A673 (cell line): ENCODE measurements at regions not wholly inside any gene's neighbourhood (a gene's known extent, or its start where the extent isn't known, plus 50 kb on each side); places are given as distances from the start of the nearest gene placed in this dataset.

Source experiments
- BruUV-seq: library from RNA; stranded (reverse); fragments of 400-500 nt; replicated peaks from 2 replicates; lab custom pipeline; 2021; lab: Mats Ljungman, UMichigan
- CTCF ChIA-PET: fragments of 300-600 bp; sonication (Branson Sonifier 250); formaldehyde crosslinking; loops from one replicate; lab custom pipeline; 2022; ENCODE audit warnings: antibody characterized with exemption; lab: Charles Lee
- POLR2A ChIA-PET: fragments of 300-600 bp; sonication (Branson Sonifier 250); formaldehyde crosslinking; loops from one replicate; lab custom pipeline; 2022; ENCODE audit warnings: antibody characterized with exemption; ENCODE audit not compliant: low non-redundant PET; lab: Charles Lee
- DNase-seq: peaks from one replicate; pipeline ENCODE4 v3.0.0-alpha.2; 2015; ENCODE audit warnings: low spot score
- H3K27ac ChIP-seq: fragments of 200-600 bp; sonication (generic); 2 replicates; pipeline ENCODE4 v1.5.1; 2016; ENCODE audit warnings: mixed run types, low read depth, mild to moderate bottlenecking, mixed read lengths, antibody characterized with exemption, low read length; ENCODE audit not compliant: poor library complexity, severe bottlenecking
- H3K27me3 ChIP-seq: fragments of 200-600 bp; sonication (generic); replicated peaks from 2 replicates; pipeline ENCODE4 v1.6.1; 2017; ENCODE audit warnings: mixed run types, low read depth, mild to moderate bottlenecking, mixed read lengths, antibody characterized with exemption, low read length; ENCODE audit not compliant: insufficient read depth, poor library complexity
- H3K36me3 ChIP-seq: fragments of 200-600 bp; sonication (generic); 2 replicates; pipeline ENCODE4 v1.6.1; 2016; ENCODE audit warnings: mixed run types, mild to moderate bottlenecking, mixed read lengths, antibody characterized with exemption, low read length; ENCODE audit not compliant: insufficient read depth, poor library complexity, severe bottlenecking
- H3K4me1 ChIP-seq: fragments of 200-600 bp; sonication (generic); 2 replicates; pipeline ENCODE4 v1.6.1; 2017; ENCODE audit warnings: mixed run types, mild to moderate bottlenecking, mixed read lengths, antibody characterized with exemption, low read length; ENCODE audit not compliant: insufficient read depth, poor library complexity, severe bottlenecking
- H3K4me3 ChIP-seq: fragments of 200-600 bp; sonication (generic); 2 replicates; pipeline ENCODE4 v1.5.1; 2016; ENCODE audit warnings: low read depth, mixed run types, mild to moderate bottlenecking, mixed read lengths, low read length; ENCODE audit not compliant: poor library complexity, severe bottlenecking
- H3K9me3 ChIP-seq: fragments of 200-600 bp; sonication (generic); 2 replicates; pipeline ENCODE4 v1.6.1; 2016; ENCODE audit warnings: mixed run types, low read depth, mild to moderate bottlenecking, mixed read lengths, antibody characterized with exemption, low read length; ENCODE audit not compliant: poor library complexity, severe bottlenecking
- CTCF ChIP-seq: fragments of 300-800, 200-600 bp; sonication (generic); conservative IDR thresholded peaks from 2 replicates; pipeline ENCODE4 v1.5.1; 2017; ENCODE audit warnings: low read depth, mild to moderate bottlenecking, antibody characterized with exemption, low read length, moderate library complexity, mixed read lengths
- EZH2 ChIP-seq: fragments of 200-600 bp; sonication (generic); IDR thresholded peaks from 2 replicates; pipeline ENCODE4 v1.6.1; 2017; ENCODE audit warnings: borderline replicate concordance, low read depth, mild to moderate bottlenecking, mixed read lengths, antibody characterized with exemption, low read length; ENCODE audit not compliant: poor library complexity, severe bottlenecking
- intact Hi-C: fragments of 100-400 bp; cut with micrococcal nuclease; formaldehyde crosslinking; loops from one replicate; pipeline ENCODE4 v1.10.0; 2022; ENCODE audit not compliant: unreplicated experiment

- Histone ChIP-seq H3K9me3 (no peaks in the 10 kb centered on the region), H3K36me3 (no peaks in the 10 kb centered on the region), H3K27me3 (no peaks in the 10 kb centered on the region), H3K4me1 (peaks cover 3% of the 10 kb centered on the region), H3K27ac (no peak overlapping the region), H3K4me3 (no peak overlapping the region)
- ChIA-PET CTCF (no interaction called here), POLR2A (no interaction called here)
- TF ChIP-seq CTCF: no peak
- BruUV-seq: no TSS peak
- no peak for DNase-seq
- intact Hi-C loops: no loop called here
Observed at GRCh38 chr1:118258975-118259374, 73.9 kb upstream of the SPAG17 start.

GRCh38 chr1:118257946-118258345 is 72.9 kb upstream of the SPAG17 start:
- no TSS peak for BruUV-seq
- ChIA-PET POLR2A (no interaction called here), CTCF (no interaction called here)
- intact Hi-C loops: no loop called here
- Histone ChIP-seq H3K36me3 (no peaks in the 10 kb centered on the region), H3K4me3 (no peak overlapping the region), H3K27me3 (no peaks in the 10 kb centered on the region), H3K27ac (no peak overlapping the region), H3K4me1 (peaks cover 3% of the 10 kb centered on the region), H3K9me3 (no peaks in the 10 kb centered on the region)
- TF ChIP-seq EZH2 (no peak), CTCF (no peak)
- DNase-seq: peak; percentile 25

- TF ChIP-seq CTCF: no peak
- TF ChIP-seq EZH2: no peak
- POLR2A ChIA-PET: interaction anchor here (0.5 kb wide), 1 partner anchor 645 kb away, joined by 3 read pairs; no protein-coding TSS in a partner anchor
- no peak overlapping the region for H3K4me3 ChIP-seq
- H3K27me3 ChIP-seq: no peaks in the 10 kb centered on the region
- DNase-seq: no peak
- H3K36me3 ChIP-seq: no peaks in the 10 kb centered on the region
- intact Hi-C loops: no loop called here
- peaks cover 8% of the 10 kb centered on the region for H3K4me1 ChIP-seq
- no peak overlapping the region for H3K27ac ChIP-seq
- CTCF ChIA-PET: interaction anchor here (0.5 to 1.3 kb wide), 2 partner anchors 9 to 754 kb away, joined by 3 to 4 read pairs; no protein-coding TSS in a partner anchor
- no peaks in the 10 kb centered on the region for H3K9me3 ChIP-seq
- BruUV-seq: no TSS peak
Observed at GRCh38 chr1:118254491-118255425, 69.7 kb upstream of the SPAG17 start.
